Glutamatergic neuron (in vitro differentiated cells): ENCODE measurements at regions not wholly inside any gene's neighbourhood (a gene's known extent, or its start where the extent isn't known, plus 50 kb on each side); places are given as distances from the start of the nearest gene placed in this dataset.

Experiments used
- DNase-seq: peaks from one replicate; pipeline ENCODE4 v3.0.0; 2022
- H3K27ac Mint-ChIP-seq: one replicate; pipeline ENCODE4 v1.8.0; 2020; ENCODE audit warnings: mild to moderate bottlenecking, mixed read lengths, inconsistent platforms; ENCODE audit not compliant: unreplicated experiment
- H3K27me3 Mint-ChIP-seq: one replicate; pipeline ENCODE4 v1.8.0; 2020; ENCODE audit warnings: mild to moderate bottlenecking, moderate library complexity, mixed read lengths, inconsistent platforms; ENCODE audit not compliant: unreplicated experiment
- H3K36me3 Mint-ChIP-seq: one replicate; pipeline ENCODE4 v1.8.0; 2020; ENCODE audit warnings: mild to moderate bottlenecking, mixed read lengths, inconsistent platforms; ENCODE audit not compliant: unreplicated experiment
- H3K4me1 Mint-ChIP-seq: one replicate; pipeline ENCODE4 v1.8.0; 2020; ENCODE audit warnings: mild to moderate bottlenecking, low read depth, mixed read lengths, inconsistent platforms; ENCODE audit not compliant: unreplicated experiment
- H3K4me3 Mint-ChIP-seq: one replicate; pipeline ENCODE4 v1.8.0; 2020; ENCODE audit warnings: mild to moderate bottlenecking, mixed read lengths, inconsistent platforms; ENCODE audit not compliant: unreplicated experiment
- H3K9me3 Mint-ChIP-seq: one replicate; pipeline ENCODE4 v1.8.0; 2020; ENCODE audit warnings: mild to moderate bottlenecking, moderate library complexity, mixed read lengths, inconsistent platforms; ENCODE audit not compliant: unreplicated experiment
- CTCF ChIP-seq: fragments of 200-600 bp; sonication (generic); IDR thresholded peaks from one replicate; pipeline ENCODE4 v1.5.0; 2021; ENCODE audit not compliant: partially characterized antibody, unreplicated experiment

- H3K4me3 Mint-ChIP-seq, result no peak overlapping the region
- no peaks in the 10 kb centered on the region for H3K27me3 Mint-ChIP-seq
- H3K27ac Mint-ChIP-seq, result no peak overlapping the region
- TF ChIP-seq CTCF, result no peak
- no peaks in the 10 kb centered on the region for H3K9me3 Mint-ChIP-seq
- DNase-seq, result no peak
- H3K4me1 Mint-ChIP-seq, result no peaks in the 10 kb centered on the region
- H3K36me3 Mint-ChIP-seq, result peaks cover 5% of the 10 kb centered on the region
Observed at GRCh38 chr2:42881732-42882131, 89.3 kb upstream of the HAAO start.

GRCh38 chr2:42880738-42881690 is 88.6 kb upstream of the HAAO start:
- no peak for TF ChIP-seq CTCF
- Mint-ChIP-seq H3K27ac (no peak overlapping the region), H3K4me1 (no peaks in the 10 kb centered on the region), H3K9me3 (no peaks in the 10 kb centered on the region), H3K4me3 (no peak overlapping the region), H3K27me3 (no peaks in the 10 kb centered on the region), H3K36me3 (no peaks in the 10 kb centered on the region)
- DNase-seq, result no peak

- Mint-ChIP-seq H3K4me3 (no peak overlapping the region), H3K9me3 (no peaks in the 10 kb centered on the region), H3K27me3 (no peaks in the 10 kb centered on the region), H3K36me3 (no peaks in the 10 kb centered on the region), H3K27ac (no peak overlapping the region), H3K4me1 (no peaks in the 10 kb centered on the region)
- TF ChIP-seq CTCF, result no peak
- DNase-seq, result no peak
Observed at GRCh38 chr2:42879913-42880737, 87.7 kb upstream of the HAAO start.

- Mint-ChIP-seq H3K9me3 (no peaks in the 10 kb centered on the region), H3K4me1 (no peaks in the 10 kb centered on the region), H3K27ac (no peak overlapping the region), H3K27me3 (no peaks in the 10 kb centered on the region), H3K36me3 (no peaks in the 10 kb centered on the region), H3K4me3 (no peak overlapping the region)
- no peak for DNase-seq
- TF ChIP-seq CTCF, result no peak
Observed at GRCh38 chr2:42879121-42879705, 86.8 kb upstream of the HAAO start.
